CD4-positive, alpha-beta T cell (primary cell): ENCODE measurements at regions not wholly inside any gene's neighbourhood (a gene's known extent, or its start where the extent isn't known, plus 50 kb on each side); places are given as distances from the start of the nearest gene placed in this dataset.

ENCODE experiments used
- ATAC-seq: fragments of 200-7000 bp; cut with Tn5 transposase; one replicate; pipeline ENCODE4 v1.10.0; 2022; ENCODE audit warnings: mild to moderate bottlenecking; ENCODE audit not compliant: poor library complexity
- CTCF ChIA-PET: fragments of 350-600 bp; sonication (Branson Sonifier 250); formaldehyde crosslinking; loops from one replicate; lab custom pipeline; 2021; ENCODE audit warnings: antibody characterized with exemption, inconsistent platforms; lab: Charles Lee
- POLR2A ChIA-PET: fragments of 350-600 bp; sonication (Branson Sonifier 250); formaldehyde crosslinking; loops from one replicate; lab custom pipeline; 2021; ENCODE audit warnings: antibody characterized with exemption, inconsistent platforms; lab: Charles Lee
- DNase-seq, 14 experiments: peaks; one replicate each; pipeline ENCODE4 v3.0.0-alpha.2; 2013 to 2020; ENCODE audit warnings: mixed read lengths in 2 of 14
- H3K27ac ChIP-seq, 2 donors: one replicate each; pipeline versions ENCODE4 v1.5.1 to v1.7.0; 2013; ENCODE audit warnings: low read length in 2 of 2, low read depth in 1 of 2, mild to moderate bottlenecking in 1 of 2
- H3K27me3 ChIP-seq, 2 experiments: 1 replicate in 1 of 2; 2 replicates in 1 of 2; pipeline versions ENCODE4 v1.6.1 to v1.7.0; 2013; ENCODE audit warnings: low read length in 2 of 2, control low read depth in 1 of 2, mild to moderate bottlenecking in 1 of 2, moderate library complexity in 1 of 2; ENCODE audit not compliant: insufficient read depth in 2 of 2, control insufficient read depth in 1 of 2
- H3K36me3 ChIP-seq: one replicate; pipeline ENCODE4 v1.6.1; 2013; ENCODE audit warnings: low read length, control low read depth; ENCODE audit not compliant: insufficient read depth
- H3K4me1 ChIP-seq: one replicate; pipeline ENCODE4 v1.6.1; 2013; ENCODE audit warnings: low read length, control low read depth; ENCODE audit not compliant: insufficient read depth
- H3K4me3 ChIP-seq: one replicate; pipeline ENCODE4 v1.5.1; 2013; ENCODE audit warnings: mild to moderate bottlenecking, low read length, moderate library complexity
- H3K9me3 ChIP-seq, 2 experiments: 1 replicate in 1 of 2; 2 replicates in 1 of 2; pipeline versions ENCODE4 v1.6.1 to v1.7.0; 2013; ENCODE audit warnings: low read length in 2 of 2, mild to moderate bottlenecking in 2 of 2, control low read depth in 1 of 2, moderate library complexity in 1 of 2; ENCODE audit not compliant: control insufficient read depth in 1 of 2, insufficient read depth in 1 of 2
- H3K27ac Mint-ChIP-seq: one replicate; pipeline ENCODE4 v1.8.0; 2020; ENCODE audit warnings: mixed read lengths
- H3K27me3 Mint-ChIP-seq: one replicate; pipeline ENCODE4 v1.8.0; 2021; ENCODE audit warnings: mixed read lengths
- H3K36me3 Mint-ChIP-seq: one replicate; pipeline ENCODE4 v1.8.0; 2021; ENCODE audit warnings: low read depth, mixed read lengths
- H3K4me1 Mint-ChIP-seq: one replicate; pipeline ENCODE4 v1.8.0; 2021; ENCODE audit warnings: low read depth, mixed read lengths
- H3K4me3 Mint-ChIP-seq: one replicate; pipeline ENCODE4 v1.8.0; 2020; ENCODE audit warnings: mild to moderate bottlenecking, mixed read lengths
- H3K9me3 Mint-ChIP-seq: one replicate; pipeline ENCODE4 v1.8.0; 2020; ENCODE audit warnings: mixed read lengths
- intact Hi-C, 2 experiments: fragments of 100-400 bp; cut with DNase I in 1 of 2; cut with micrococcal nuclease in 1 of 2; formaldehyde crosslinking; loops; one replicate each; pipeline versions ENCODE4 v1.15.1 to v1.9.0; 2023 to 2025; cut with DNase I, micrococcal nuclease
- TF ChIP-seq, protein P1 (sequence below): fragments of 200-600 bp; IDR thresholded peaks from one replicate; pipeline ENCODE4 v1.8.0; 2022; ENCODE audit warnings: antibody characterized with exemption, mild to moderate bottlenecking

DNA sequence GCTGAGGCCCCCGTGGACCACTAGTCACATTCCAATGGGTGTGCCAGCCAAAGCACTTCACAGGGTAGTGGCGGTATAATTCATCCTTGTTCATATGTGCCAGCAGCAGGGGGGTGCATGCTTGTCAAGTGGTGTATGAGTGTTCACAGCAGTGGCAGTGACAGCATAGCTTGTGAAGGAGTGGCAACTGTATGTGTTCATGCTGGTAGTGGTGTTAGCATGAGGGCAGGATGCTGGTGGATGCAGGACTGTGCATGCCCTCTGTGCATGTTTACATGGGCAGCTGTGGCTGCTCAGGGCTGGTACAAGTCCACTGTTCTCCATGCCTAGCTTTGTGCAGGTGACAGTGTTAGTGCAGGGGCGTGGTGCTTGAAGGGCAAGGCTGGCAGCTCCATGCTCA is 253.4 kb upstream of the DMAC1 start:
- DNase-seq (no peak), ATAC-seq (no peak)
- H3K27ac ChIP-seq = no peak overlapping the region
- H3K9me3 Mint-ChIP-seq = peaks cover 20% of the 10 kb centered on the region
- intact Hi-C loops = loop anchor here in 1 of 2 experiments (10.0 kb wide), 1 partner anchor 208 kb away; no protein-coding TSS in a partner anchor
- POLR2A ChIA-PET = no interaction called here
- no peak overlapping the region for H3K27ac Mint-ChIP-seq
- no peaks in the 10 kb centered on the region for H3K9me3 ChIP-seq
- no peaks in the 10 kb centered on the region for H3K27me3 Mint-ChIP-seq
- no peak overlapping the region for H3K4me3 ChIP-seq
- peaks cover 4% of the 10 kb centered on the region for H3K36me3 Mint-ChIP-seq
- CTCF ChIA-PET = no interaction called here
- no peaks in the 10 kb centered on the region for H3K27me3 ChIP-seq
- no peak overlapping the region for H3K4me3 Mint-ChIP-seq
- H3K4me1 Mint-ChIP-seq = no peaks in the 10 kb centered on the region
- TF ChIP-seq, protein P1, sequence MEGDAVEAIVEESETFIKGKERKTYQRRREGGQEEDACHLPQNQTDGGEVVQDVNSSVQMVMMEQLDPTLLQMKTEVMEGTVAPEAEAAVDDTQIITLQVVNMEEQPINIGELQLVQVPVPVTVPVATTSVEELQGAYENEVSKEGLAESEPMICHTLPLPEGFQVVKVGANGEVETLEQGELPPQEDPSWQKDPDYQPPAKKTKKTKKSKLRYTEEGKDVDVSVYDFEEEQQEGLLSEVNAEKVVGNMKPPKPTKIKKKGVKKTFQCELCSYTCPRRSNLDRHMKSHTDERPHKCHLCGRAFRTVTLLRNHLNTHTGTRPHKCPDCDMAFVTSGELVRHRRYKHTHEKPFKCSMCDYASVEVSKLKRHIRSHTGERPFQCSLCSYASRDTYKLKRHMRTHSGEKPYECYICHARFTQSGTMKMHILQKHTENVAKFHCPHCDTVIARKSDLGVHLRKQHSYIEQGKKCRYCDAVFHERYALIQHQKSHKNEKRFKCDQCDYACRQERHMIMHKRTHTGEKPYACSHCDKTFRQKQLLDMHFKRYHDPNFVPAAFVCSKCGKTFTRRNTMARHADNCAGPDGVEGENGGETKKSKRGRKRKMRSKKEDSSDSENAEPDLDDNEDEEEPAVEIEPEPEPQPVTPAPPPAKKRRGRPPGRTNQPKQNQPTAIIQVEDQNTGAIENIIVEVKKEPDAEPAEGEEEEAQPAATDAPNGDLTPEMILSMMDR = no peak
- H3K4me1 ChIP-seq = no peaks in the 10 kb centered on the region
- no peaks in the 10 kb centered on the region for H3K36me3 ChIP-seq

DNA sequence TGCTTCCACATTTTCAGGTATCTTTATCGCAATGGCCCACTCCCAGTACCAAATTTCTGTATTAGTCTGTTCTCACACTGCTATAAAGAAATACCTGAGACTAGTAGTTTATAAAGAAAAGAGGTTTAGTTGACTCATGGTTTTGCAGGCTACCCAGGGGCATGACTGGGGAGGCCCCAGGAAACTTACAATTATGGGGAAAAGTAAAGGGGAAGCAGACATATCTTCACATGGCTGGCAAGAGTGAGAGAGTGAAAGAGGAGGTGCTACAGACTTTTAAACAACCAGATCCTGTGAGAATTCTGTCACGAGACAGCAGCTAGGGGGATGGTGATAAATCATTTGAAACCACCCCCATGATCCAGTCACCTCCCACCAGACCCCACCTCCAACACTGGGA is 238.2 kb upstream of the DMAC1 start:
- no peaks in the 10 kb centered on the region for H3K4me1 Mint-ChIP-seq

DNA sequence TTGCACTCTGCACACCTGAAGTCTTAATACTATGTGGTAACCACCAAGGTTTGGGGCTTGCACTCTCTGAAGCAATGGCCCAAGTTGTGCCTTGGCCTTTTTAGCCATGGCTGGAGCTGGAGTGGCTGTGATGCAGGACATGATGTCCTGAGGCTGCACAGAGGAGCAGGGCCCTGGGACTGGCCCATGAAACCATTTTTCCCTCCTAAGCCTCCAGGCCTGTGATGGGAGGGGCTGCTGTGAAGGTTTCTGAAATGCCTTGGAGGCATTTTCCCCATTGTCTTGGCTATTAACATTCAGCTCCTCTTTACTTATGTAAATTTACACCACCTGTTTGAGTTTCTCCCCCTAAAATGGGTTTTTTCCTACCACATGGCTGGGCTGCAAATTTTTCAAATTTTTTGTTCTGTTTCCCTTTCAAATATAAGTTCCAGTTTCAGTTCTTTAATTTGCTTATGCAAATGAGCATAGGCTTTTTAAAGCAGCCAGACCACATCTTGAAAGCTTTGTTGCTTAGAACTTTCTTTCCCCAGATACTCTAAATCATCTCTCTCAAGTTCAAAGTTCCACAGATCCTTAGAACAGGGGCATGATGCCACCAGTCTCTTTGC is 237.4 kb upstream of the DMAC1 start:
- POLR2A ChIA-PET = interaction anchor here (0.7 kb wide), 1 partner anchor 12 kb away, joined by 3 read pairs; no protein-coding TSS in a partner anchor
- TF ChIP-seq, protein P1 = no peak
- intact Hi-C loops = no loop called here
- no peak overlapping the region for H3K27ac Mint-ChIP-seq
- H3K4me3 Mint-ChIP-seq = no peak overlapping the region
- H3K27me3 Mint-ChIP-seq = no peaks in the 10 kb centered on the region
- ATAC-seq (no peak), DNase-seq (no peak)
- Histone ChIP-seq H3K4me3 (no peak overlapping the region), H3K4me1 (no peaks in the 10 kb centered on the region), H3K36me3 (no peaks in the 10 kb centered on the region), H3K27ac (no peak overlapping the region), H3K27me3 (no peaks in the 10 kb centered on the region), H3K9me3 (peaks cover 0 to 9% of the 10 kb centered on the region in 2 experiments)
- no peaks in the 10 kb centered on the region for H3K4me1 Mint-ChIP-seq
- CTCF ChIA-PET = no interaction called here
- no peaks in the 10 kb centered on the region for H3K36me3 Mint-ChIP-seq
- peaks cover 6% of the 10 kb centered on the region for H3K9me3 Mint-ChIP-seq

More for the DNA sequence above, 238.2 kb upstream of the DMAC1 start:
- ChIA-PET CTCF (no interaction called here), POLR2A (no interaction called here)
- H3K36me3 Mint-ChIP-seq = no peaks in the 10 kb centered on the region
- no peak for ATAC-seq
- intact Hi-C loops = no loop called here
- H3K4me3 Mint-ChIP-seq = no peak overlapping the region
- H3K27ac ChIP-seq = no peak overlapping the region
- H3K4me1 ChIP-seq = no peaks in the 10 kb centered on the region
- TF ChIP-seq, protein P1 = no peak
- H3K9me3 ChIP-seq = peaks cover 0 to 9% of the 10 kb centered on the region in 2 experiments
- no peaks in the 10 kb centered on the region for H3K27me3 Mint-ChIP-seq
- no peaks in the 10 kb centered on the region for H3K27me3 ChIP-seq
- H3K4me3 ChIP-seq = no peak overlapping the region
- no peak for DNase-seq
- no peaks in the 10 kb centered on the region for H3K36me3 ChIP-seq
- H3K27ac Mint-ChIP-seq = no peak overlapping the region
- peaks cover 8% of the 10 kb centered on the region for H3K9me3 Mint-ChIP-seq
